Ascending aorta (tissue), 2 donors: ENCODE measurements at regions not wholly inside any gene's neighbourhood (a gene's known extent, or its start where the extent isn't known, plus 50 kb on each side); places are given as distances from the start of the nearest gene placed in this dataset.

ENCODE experiments used
- DNase-seq, 2 donors: peaks; one replicate each; pipeline ENCODE4 v3.0.0-alpha.2; 2019; ENCODE audit warnings: low spot score in 2 of 2
- H3K27ac ChIP-seq, 2 donors: fragments of 200-600 bp; sonication (generic); one replicate each; pipeline ENCODE4 v1.5.1; 2016 to 2017; ENCODE audit warnings: mild to moderate bottlenecking in 1 of 2
- H3K27me3 ChIP-seq: fragments of 200-600 bp; sonication (generic); one replicate; pipeline ENCODE4 v1.5.1; 2017
- H3K36me3 ChIP-seq, 2 donors: fragments of 200-600 bp; sonication (generic); one replicate each; pipeline ENCODE4 v1.5.1; 2016
- H3K4me1 ChIP-seq, 2 donors: fragments of 200-600 bp; sonication (generic); one replicate each; pipeline ENCODE4 v1.5.1; 2016 to 2017; ENCODE audit warnings: mild to moderate bottlenecking in 1 of 2
- H3K4me3 ChIP-seq, 2 donors: fragments of 200-600 bp; sonication (generic); one replicate each; pipeline ENCODE4 v1.5.1; 2016 to 2017; ENCODE audit warnings: mild to moderate bottlenecking in 1 of 2
- H3K9me3 ChIP-seq, 2 donors: fragments of 200-600 bp; sonication (generic); one replicate each; pipeline ENCODE4 v1.5.1; 2016
- CTCF ChIP-seq, 3 experiments: fragments of 200-600 bp in 2 of 3; fragments of 450-650 bp in 1 of 3; sonication (generic) in 2 of 3; IDR thresholded peaks; one replicate each; pipeline ENCODE4 v1.5.1; 2016 to 2019; ENCODE audit warnings: antibody characterized with exemption in 3 of 3, mild to moderate bottlenecking in 1 of 3, moderate library complexity in 1 of 3
- intact Hi-C: fragments of 100-400 bp; cut with DNase I; formaldehyde crosslinking; loops from one replicate; pipeline ENCODE4 v1.15.1; 2023

DNA sequence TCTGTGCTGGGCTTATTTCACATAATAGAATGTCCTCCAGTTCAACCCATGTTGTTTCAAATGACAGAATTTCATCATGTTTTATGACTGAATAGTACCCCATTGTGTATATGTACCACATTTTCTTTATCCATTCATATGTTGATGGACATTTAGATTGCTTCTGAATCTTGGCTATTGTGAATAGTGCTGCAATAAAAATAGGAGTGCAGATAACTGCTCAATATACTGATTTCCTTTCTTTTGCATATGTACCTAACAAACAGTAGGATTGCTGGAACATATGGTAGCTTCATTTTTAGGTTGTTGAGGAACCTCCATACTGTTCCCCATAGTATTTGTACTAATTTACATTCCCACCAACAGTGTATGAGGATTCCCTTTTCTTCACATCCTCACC lies 491.1 kb downstream of the BRINP3 start:
- Histone ChIP-seq H3K36me3 (no peaks in the 10 kb centered on the region), H3K27me3 (no peaks in the 10 kb centered on the region), H3K9me3 (no peaks in the 10 kb centered on the region), H3K27ac (no peak overlapping the region), H3K4me3 (no peak overlapping the region), H3K4me1 (no peaks in the 10 kb centered on the region)
- no peak for TF ChIP-seq CTCF (IDR thresholded peaks at IDR 0.05)
- intact Hi-C loops, result no loop called here
- no peak for DNase-seq

GRCh38 chr1:189987509-189987908 lies 490.2 kb downstream of the BRINP3 start:
- intact Hi-C loops, result no loop called here
- DNase-seq, result no peak

DNA sequence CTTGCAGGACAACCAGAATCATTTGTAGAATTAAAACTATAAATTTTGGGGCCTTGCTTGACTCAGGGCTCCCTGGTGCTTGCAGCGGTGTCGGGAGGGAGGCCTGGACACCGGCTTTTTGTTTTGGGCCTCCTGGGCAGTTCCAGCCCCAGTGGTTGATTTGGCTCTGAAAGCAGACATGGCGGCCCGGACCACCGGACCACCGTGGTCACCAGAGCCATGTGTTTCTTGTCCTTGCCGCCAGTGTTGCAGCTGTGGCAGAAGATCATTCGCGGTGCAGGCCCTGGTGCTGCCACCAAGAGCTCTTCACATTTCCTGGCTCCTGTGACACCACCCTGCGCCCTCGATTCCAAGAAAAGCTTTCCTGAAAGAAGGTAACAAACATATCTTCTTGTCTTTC lies 484.8 kb downstream of the BRINP3 start:
- intact Hi-C loops, result no loop called here
- no peak overlapping the region for H3K27ac ChIP-seq
- H3K4me3 ChIP-seq, result no peak overlapping the region
- H3K27me3 ChIP-seq, result no peaks in the 10 kb centered on the region
- no peaks in the 10 kb centered on the region for H3K36me3 ChIP-seq
- H3K9me3 ChIP-seq, result no peaks in the 10 kb centered on the region
- no peaks in the 10 kb centered on the region for H3K4me1 ChIP-seq
- DNase-seq, result no peak
- no peak for TF ChIP-seq CTCF (IDR thresholded peaks at IDR 0.05)

More at GRCh38 chr1:189987509-189987908, 490.2 kb downstream of the BRINP3 start:
- no peak for TF ChIP-seq CTCF (IDR thresholded peaks at IDR 0.05)
- H3K36me3 ChIP-seq, result no peaks in the 10 kb centered on the region
- H3K27ac ChIP-seq, result no peak overlapping the region
- no peaks in the 10 kb centered on the region for H3K9me3 ChIP-seq
- no peak overlapping the region for H3K4me3 ChIP-seq
- H3K27me3 ChIP-seq, result no peaks in the 10 kb centered on the region
- no peaks in the 10 kb centered on the region for H3K4me1 ChIP-seq

DNA sequence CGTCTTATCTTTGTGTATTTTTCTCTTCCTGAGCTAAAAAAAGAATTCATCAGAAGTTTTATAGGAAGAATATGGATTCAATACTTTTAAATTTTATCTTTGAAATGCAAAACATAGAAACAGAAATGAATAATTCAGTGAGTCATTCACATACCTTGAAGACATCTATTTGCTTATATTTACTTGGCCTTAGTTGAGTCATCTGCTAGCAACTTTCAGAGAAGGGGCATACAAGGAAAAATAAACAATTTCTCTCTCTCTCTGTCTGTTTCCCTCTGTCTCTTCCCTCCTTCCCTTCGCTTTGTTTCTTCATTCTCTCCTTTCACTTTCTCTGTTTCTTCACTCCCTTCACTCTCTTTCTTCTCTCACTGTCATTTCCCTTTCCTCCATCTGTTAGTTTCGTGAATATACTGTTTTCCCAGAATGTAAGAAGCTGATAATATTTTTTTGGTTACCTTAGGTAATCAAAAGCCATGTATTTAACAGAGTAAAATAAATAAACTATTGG lies 477.2 kb downstream of the BRINP3 start:
- intact Hi-C loops, result no loop called here
- Histone ChIP-seq H3K4me3 (no peak overlapping the region), H3K9me3 (no peaks in the 10 kb centered on the region), H3K4me1 (no peaks in the 10 kb centered on the region), H3K27me3 (no peaks in the 10 kb centered on the region), H3K36me3 (no peaks in the 10 kb centered on the region), H3K27ac (no peak overlapping the region)
- no peak for DNase-seq
- no peak for TF ChIP-seq CTCF (IDR thresholded peaks at IDR 0.05)

DNA sequence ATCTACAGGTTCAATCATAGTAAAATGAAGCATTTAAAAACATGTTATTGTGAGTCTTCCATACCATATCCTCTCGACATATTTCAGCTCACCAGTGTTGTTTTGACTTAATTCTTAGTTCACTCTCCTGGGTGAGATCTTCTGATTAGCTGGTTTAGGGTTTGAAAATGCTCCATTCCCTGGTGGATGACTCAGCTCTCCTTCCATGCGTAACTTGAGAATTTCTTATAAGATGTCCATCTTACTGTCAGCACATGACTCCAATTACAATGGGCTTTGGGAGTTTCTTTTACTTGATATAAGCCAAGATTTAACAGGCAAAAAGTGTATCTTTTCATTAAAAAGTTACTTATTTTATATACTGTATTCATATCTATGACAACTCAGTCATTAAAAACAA lies 476.5 kb downstream of the BRINP3 start:
- Histone ChIP-seq H3K4me1 (no peaks in the 10 kb centered on the region), H3K27ac (no peak overlapping the region), H3K9me3 (no peaks in the 10 kb centered on the region), H3K36me3 (no peaks in the 10 kb centered on the region), H3K27me3 (no peaks in the 10 kb centered on the region), H3K4me3 (no peak overlapping the region)
- TF ChIP-seq CTCF (IDR thresholded peaks at IDR 0.05), result no peak
- no peak for DNase-seq
- intact Hi-C loops, result no loop called here

GRCh38 chr1:190003376-190003775 lies 474.3 kb downstream of the BRINP3 start:
- H3K9me3 ChIP-seq, result no peaks in the 10 kb centered on the region
- intact Hi-C loops, result no loop called here
- H3K27ac ChIP-seq, result no peak overlapping the region
- no peak for TF ChIP-seq CTCF (IDR thresholded peaks at IDR 0.05)
- H3K4me1 ChIP-seq, result no peaks in the 10 kb centered on the region
- no peaks in the 10 kb centered on the region for H3K27me3 ChIP-seq
- H3K4me3 ChIP-seq, result no peak overlapping the region
- H3K36me3 ChIP-seq, result no peaks in the 10 kb centered on the region
- no peak for DNase-seq
